Activated effector memory CD4-positive, alpha-beta T cell treated with anti-CD3 and anti-CD28 coated beads, Interleukin-2, amount 50 U/mL, for 16 hours (primary cell): ENCODE measurements at regions not wholly inside any gene's neighbourhood (a gene's known extent, or its start where the extent isn't known, plus 50 kb on each side); places are given as distances from the start of the nearest gene placed in this dataset.

Experiments used
- DNase-seq: peaks from one replicate; pipeline ENCODE4 v3.0.0-alpha.2; 2020

- DNase-seq = no peak
Measured at GRCh38 chr6:142500250-142500786, 198.5 kb downstream of the ADGRG6 start.

DNA sequence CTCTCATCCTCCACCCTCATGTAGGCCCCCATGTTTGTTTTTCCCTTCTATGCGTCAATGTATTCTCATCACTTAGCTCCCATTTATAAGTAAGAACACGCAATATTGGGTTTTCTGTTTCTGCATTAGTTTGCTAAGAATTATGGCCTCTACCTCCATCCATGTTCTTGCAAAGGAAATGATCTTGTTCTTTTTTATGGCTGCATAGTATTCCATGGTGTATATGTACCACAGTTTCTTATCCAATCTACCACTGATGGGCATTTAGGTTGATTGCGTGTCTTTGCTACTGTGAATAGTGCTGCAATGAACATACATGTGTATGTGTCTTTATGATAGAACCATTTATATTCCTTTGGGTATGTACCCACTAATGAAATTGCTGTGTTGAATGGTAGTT, 200.0 kb downstream of the ADGRG6 start:
- DNase-seq = no peak

DNA sequence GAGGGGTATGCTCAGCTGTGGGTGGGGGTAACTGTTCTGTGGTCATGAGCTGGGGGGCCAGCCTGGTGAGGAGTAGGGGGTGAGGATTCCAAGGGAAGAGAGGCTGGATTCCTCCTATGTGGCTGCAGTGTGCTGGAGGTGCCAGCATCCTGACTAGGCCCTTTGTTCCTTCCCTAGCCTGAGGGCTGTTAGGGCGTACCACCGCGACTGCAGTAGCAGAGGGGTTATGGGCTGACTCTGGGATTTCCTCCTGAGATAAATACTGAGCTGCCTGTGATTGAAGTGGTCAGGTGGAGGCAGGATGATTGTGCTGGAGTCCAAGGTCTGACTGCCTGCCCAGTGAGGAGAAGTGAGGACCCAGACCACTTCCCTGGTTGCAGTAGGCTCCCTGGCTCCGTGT, 205.3 kb downstream of the ADGRG6 start:
- DNase-seq = no peak

DNA sequence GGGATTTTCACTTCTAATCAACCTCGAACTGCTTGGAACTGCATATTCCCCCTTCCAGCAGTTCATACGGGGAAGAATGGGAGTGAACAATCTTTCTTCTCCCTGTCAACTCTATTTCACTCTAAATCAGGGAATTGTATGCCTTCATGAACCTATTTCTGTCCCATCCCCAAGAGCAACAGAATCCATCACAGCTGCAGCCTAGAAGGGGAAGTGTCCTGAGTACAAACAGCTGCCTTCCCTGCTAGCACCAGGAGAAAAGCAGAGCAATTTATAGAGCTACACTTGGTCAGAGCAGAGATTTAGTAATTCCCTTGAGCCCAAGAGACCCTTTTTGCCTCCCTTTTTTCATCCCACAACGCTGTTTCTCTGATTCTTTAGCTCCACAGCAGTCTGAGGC, 208.4 kb downstream of the ADGRG6 start:
- DNase-seq = no peak

GRCh38 chr6:142518126-142518525, 216.3 kb downstream of the ADGRG6 start:
- no peak for DNase-seq

DNA sequence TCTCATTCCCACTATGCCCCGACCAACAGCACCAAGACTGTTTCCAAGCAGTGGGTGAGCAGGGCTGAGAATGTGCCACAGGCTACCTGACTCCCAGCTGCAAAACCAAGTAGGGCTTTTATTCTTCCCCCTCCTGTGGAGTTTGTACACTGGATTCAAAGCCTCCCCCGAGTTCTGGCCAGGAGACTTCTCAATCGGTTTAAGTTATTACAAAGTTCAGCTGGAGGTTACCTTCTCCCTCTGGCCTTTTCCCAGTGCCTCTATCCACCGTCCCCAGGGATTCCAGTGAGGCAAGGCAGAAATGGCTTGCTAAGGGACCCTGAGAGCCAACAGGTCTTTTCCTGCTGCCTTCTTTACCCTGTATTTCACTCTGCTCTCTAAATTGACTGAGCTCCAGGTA, 217.0 kb downstream of the ADGRG6 start:
- DNase-seq = no peak

GRCh38 chr6:142521791-142522190, 220.0 kb downstream of the ADGRG6 start:
- DNase-seq = no peak

GRCh38 chr6:142523515-142524375, 221.9 kb downstream of the ADGRG6 start:
- no peak for DNase-seq

DNA sequence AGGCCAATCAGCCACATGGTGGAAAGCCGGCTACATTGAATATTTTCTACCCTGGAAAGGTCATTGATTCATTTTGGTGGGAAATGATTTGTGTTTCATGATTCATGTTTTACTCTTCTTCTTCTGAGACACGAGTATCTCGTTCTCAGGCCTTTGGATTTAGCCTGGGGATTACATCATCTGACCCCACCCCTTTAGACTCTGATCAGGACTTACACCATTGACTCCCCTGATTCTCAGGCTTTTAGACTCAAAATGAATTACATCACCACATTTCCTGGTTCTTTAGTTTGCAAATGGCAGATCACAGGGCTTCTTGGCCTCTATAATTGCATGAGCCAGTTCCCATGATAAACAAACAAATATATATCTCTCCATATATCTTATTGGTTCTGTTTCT, 228.8 kb downstream of the ADGRG6 start:
- DNase-seq = no peak

- DNase-seq = no peak
Measured at GRCh38 chr6:142531727-142532126, 229.9 kb downstream of the ADGRG6 start.

DNA sequence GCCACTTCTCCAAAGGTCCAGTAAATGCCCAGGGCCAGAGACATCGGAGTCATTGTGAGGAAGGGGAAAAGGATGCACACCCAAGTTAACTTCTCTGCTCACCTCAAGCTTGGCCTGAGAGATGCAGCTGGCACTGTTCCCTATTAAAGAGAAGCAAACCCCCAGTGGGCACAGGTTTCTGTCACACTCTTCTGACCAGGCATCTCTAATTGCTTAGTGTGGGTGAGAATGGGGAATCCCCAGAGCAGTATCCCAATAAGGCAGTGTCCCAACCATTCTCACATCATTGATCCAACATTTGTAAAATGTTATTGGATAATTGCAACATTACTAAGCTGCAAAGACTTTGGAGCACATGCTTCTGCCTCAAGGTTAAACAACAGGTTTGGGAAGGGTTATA, 232.3 kb downstream of the ADGRG6 start:
- DNase-seq = no peak

GRCh38 chr6:142534484-142534883, 232.7 kb downstream of the ADGRG6 start:
- DNase-seq = no peak

DNA sequence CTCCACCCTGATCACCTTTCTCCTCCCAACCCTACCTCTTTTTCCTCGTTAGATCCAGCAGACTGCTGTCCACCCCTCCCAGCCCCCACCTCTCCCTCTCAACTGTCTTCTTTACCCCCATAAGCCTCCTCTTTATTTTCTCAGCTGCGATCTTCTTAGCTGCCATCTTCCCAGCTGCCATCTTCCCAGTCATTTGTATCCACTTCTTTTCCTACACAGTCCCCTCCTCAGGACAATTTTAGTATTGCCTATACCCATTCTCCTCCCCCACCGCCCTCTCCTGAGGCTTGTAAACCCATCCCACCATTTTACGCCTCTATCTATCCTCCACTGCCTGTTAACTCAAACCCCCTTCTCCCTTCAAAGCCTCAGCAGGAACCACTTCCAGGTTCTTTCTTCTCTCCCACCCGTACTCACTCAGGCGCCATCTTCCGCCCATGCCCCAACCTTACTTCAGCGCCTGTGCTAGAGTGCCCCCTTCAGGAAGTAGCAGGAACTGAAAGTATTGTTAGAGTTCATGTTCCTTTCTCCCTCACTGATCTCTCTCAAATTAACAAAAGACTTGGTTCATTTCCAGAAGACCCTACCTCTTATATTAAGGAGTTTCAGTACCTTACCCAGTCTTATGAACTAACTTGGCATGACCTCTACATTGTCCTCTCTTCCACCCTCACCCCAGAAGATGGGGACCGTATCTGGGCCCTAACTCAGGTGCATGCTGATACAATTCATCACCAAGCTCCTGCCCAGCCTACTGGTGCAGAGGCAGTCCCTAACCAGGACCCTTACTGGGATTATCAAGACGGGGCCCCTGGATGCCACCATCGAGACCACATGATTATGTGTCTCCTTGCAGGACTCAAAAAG, 236.0 kb downstream of the ADGRG6 start:
- DNase-seq = no peak

GRCh38 chr6:142542704-142543233, 241.0 kb downstream of the ADGRG6 start:
- no peak for DNase-seq

GRCh38 chr6:142543606-142544005, 241.8 kb downstream of the ADGRG6 start:
- no peak for DNase-seq

DNA sequence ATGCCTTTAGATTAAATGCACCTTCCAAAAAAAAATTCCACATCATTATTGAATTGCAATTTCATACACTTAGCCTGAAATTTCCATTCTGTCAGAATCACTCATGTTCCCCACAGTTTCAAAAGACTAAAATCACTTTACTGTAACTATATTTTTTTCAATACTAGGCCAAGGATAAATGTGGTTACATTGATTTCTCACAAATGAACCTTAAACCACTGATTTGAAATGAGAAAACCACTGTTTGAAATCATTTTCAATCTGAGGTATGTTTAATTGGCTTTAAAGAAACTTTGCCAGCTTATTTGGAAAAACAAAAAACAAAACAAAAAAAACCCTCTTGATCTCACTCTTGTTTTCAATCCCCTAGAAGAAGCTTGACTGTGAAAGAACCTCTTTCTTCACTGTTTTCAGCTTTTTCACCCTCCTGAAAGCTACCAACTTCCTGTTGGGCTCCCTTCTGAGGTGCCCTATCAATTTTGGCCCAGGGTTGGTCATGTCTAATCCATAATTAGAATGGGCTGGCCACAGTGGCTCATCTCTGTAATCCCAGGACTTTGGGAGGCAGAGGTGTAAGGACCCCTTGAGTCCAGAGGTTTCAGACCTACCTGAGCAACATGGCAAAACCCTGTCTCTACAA, 242.5 kb downstream of the ADGRG6 start:
- no peak for DNase-seq

GRCh38 chr6:142545147-142545546, 243.3 kb downstream of the ADGRG6 start:
- no peak for DNase-seq

DNA sequence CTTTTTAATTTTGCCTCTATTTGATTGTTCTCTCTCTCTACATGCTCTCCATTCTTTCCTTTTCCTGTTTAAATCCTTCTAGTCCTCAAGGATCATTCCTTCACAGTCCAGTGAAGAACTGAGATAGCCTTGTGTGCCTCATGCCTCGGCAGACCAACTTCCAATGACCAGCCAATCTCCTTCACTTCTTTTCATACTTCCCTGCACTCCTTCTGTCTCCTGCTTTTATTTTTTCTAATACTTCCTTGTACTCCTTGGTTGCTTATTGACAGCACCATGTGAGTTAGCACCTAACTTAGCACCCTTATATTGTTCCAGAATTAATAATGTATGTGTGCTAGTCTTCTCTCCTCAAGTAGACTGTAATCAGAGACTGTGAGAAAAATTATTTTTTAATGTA, 246.8 kb downstream of the ADGRG6 start:
- no peak for DNase-seq

- no peak for DNase-seq
Measured at GRCh38 chr6:142550310-142551063, 248.7 kb downstream of the ADGRG6 start.

GRCh38 chr6:142551274-142551811, 249.5 kb downstream of the ADGRG6 start:
- peak; percentile 64 for DNase-seq

DNA sequence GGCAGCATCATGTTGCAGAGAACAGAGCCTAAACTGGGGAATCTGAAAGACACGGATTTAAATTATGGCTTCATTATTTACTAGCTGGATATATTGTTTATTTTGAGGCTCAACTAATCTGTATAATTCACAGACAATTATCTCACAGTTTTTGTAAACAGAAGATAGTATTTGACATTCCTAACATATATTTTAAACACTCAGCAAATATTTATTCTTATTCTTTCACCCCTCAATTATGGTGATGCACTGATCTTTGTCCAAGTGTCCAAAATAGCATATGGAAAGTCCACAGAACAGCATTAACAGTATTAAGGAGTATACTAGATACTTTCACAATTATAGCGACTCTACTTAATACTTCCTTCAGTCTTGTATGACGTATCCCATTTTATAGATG, 257.0 kb downstream of the ADGRG6 start:
- DNase-seq = no peak
